ENCODE measurements at regions not wholly inside any gene's neighbourhood (a gene's known extent, or its start where the extent isn't known, plus 50 kb on each side); places are given as distances from the start of the nearest gene placed in this dataset.
"Not testable (repeated sequence)": the region's sequence is repeated elsewhere in the genome, so short reads cannot be mapped to it uniquely, and the experiment has no call there.

GRCh38 chr14:81584495-81584894 is 50.8 kb upstream of the SEL1L start:
- DNase-seq (ENCODE audit: low spot score): no peak

GRCh38 chr14:81589381-81590065 is 55.9 kb upstream of the SEL1L start:
- no peak for DNase-seq (ENCODE audit: low spot score)

GRCh38 chr14:81591266-81591665 is 57.6 kb upstream of the SEL1L start:
- no peak for DNase-seq (ENCODE audit: low spot score)

- peak; percentile 9 for DNase-seq (ENCODE audit: low spot score)
These were observed 60.4 kb upstream of the SEL1L start for GRCh38 chr14:81594012-81594411.

GRCh38 chr14:81605660-81606059 is 72.0 kb upstream of the SEL1L start:
- no peak for DNase-seq (ENCODE audit: low spot score)

- DNase-seq (ENCODE audit: low spot score): no peak
These were observed 79.8 kb upstream of the SEL1L start for GRCh38 chr14:81613341-81614045.

- not testable (repeated sequence) for DNase-seq (ENCODE audit: low spot score)
These were observed 80.6 kb upstream of the SEL1L start for GRCh38 chr14:81614302-81614701.

GRCh38 chr14:81618695-81619094 is 85.0 kb upstream of the SEL1L start:
- no peak for DNase-seq (ENCODE audit: low spot score)

- no peak for DNase-seq (ENCODE audit: low spot score)
These were observed 86.2 kb upstream of the SEL1L start for GRCh38 chr14:81619816-81620215.

- DNase-seq (ENCODE audit: low spot score): not testable (repeated sequence)
These were observed 90.2 kb upstream of the SEL1L start for GRCh38 chr14:81623771-81624396.

- peak; percentile 48 for DNase-seq (ENCODE audit: low spot score)
These were observed 91.7 kb upstream of the SEL1L start for GRCh38 chr14:81625343-81625742.

- DNase-seq (ENCODE audit: low spot score): no peak
These were observed 98.5 kb upstream of the SEL1L start for GRCh38 chr14:81632157-81632556.

GRCh38 chr14:81633496-81633895 is 99.8 kb upstream of the SEL1L start:
- DNase-seq (ENCODE audit: low spot score): no peak

GRCh38 chr14:81637639-81638038 is 104.0 kb upstream of the SEL1L start:
- no peak for DNase-seq (ENCODE audit: low spot score)

- no peak for DNase-seq (ENCODE audit: low spot score)
These were observed 105.1 kb upstream of the SEL1L start for GRCh38 chr14:81638656-81639280.

- DNase-seq (ENCODE audit: low spot score): no peak
These were observed 120.0 kb upstream of the SEL1L start for GRCh38 chr14:81653626-81654025.

- DNase-seq (ENCODE audit: low spot score): peak; percentile 55
These were observed 122.0 kb upstream of the SEL1L start for GRCh38 chr14:81655423-81656314.

- DNase-seq (ENCODE audit: low spot score): no peak
These were observed 123.2 kb upstream of the SEL1L start for GRCh38 chr14:81656811-81657210.

GRCh38 chr14:81662066-81662465 is 128.4 kb upstream of the SEL1L start:
- no peak for DNase-seq (ENCODE audit: low spot score)

- no peak for DNase-seq (ENCODE audit: low spot score)
These were observed 129.0 kb upstream of the SEL1L start for GRCh38 chr14:81662570-81663197.

All from H4 (cell line).